ENCODE measurements at regions not wholly inside any gene's neighbourhood (a gene's known extent, or its start where the extent isn't known, plus 50 kb on each side); places are given as distances from the start of the nearest gene placed in this dataset.

DNA sequence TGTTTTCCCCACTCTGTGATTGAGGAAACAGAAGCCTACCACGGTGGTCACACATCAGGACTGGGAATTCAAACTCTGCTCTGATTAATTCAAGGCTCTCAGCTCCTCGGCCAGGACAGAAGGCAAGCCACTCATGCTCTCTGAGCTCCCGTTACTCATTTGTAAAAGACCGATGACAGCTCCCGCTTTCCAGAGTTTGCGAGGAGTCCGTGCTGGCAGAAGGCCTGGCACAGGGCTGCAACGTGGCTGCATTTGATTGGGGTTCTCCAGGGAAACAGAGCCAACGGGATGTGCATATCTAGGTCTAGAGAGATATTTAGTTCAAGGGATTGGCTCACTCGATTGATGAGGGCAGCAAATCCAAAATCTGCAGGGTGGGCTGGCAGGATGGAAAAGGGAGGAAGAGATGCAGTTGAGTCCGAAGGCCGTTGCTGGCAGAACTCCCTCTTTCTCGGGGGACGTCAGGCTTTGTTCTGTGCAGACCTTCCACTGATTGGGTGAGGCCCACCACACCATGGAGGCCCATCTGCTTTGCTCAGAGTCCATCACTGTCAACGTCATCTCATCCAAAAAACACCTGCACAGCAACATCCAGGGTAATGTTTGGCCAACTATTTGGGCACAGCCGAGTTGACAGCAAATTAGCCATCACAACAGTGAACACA, 215.5 kb upstream of the RPL38 start:
- no peak for DNase-seq

GRCh38 chr17:73989671-73990070, 213.8 kb upstream of the RPL38 start:
- DNase-seq, result no peak

GRCh38 chr17:73990290-73990689, 213.2 kb upstream of the RPL38 start:
- no peak for DNase-seq

DNA sequence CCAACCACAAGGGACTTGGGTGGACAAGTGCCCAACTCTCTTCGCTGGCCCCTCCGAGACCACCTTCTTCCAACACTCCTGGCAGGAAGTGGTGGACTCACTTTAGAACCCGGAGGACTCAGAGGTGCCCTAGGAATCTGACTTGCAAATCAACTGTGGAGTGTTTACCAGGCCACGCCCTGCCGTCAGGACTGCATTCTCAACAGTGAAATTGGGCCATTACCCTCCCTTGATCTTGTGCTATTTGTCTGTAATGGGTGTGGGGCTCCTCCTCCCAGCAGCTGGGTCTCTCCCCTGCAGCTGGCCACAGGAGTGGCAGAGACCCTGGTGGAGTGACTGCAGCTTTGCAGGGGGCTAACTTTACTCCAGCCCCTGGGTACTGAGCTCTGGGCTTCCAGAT, 212.2 kb upstream of the RPL38 start:
- DNase-seq, result peak in 2 of 3 experiments; percentile 16 to 69

- no peak for DNase-seq
Observed at GRCh38 chr17:73994946-73995345, 208.5 kb upstream of the RPL38 start.

GRCh38 chr17:73997059-73997458, 206.4 kb upstream of the RPL38 start:
- no peak for DNase-seq

DNA sequence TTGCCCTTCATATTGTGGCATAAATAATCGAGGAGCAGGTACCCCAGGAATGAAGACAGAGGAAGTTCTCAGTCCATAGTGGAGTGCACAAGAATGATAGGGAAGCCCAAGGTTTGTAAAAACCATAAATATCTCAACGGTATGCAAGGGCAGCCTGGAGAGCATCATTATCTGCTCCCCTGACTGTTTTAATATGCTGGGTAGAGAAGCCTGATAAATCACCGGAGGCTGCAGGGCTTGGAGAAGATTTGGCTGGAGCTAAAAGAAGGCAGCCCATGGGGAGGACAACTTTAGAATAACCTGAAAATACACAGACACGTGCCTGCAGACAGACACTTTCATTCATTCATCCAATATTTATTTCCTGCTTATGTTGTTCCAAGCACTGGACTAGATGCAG, 205.2 kb upstream of the RPL38 start:
- DNase-seq, result no peak

GRCh38 chr17:73998653-73999645, 204.5 kb upstream of the RPL38 start:
- DNase-seq, result peak; percentile 47 to 77 (median 68)

DNA sequence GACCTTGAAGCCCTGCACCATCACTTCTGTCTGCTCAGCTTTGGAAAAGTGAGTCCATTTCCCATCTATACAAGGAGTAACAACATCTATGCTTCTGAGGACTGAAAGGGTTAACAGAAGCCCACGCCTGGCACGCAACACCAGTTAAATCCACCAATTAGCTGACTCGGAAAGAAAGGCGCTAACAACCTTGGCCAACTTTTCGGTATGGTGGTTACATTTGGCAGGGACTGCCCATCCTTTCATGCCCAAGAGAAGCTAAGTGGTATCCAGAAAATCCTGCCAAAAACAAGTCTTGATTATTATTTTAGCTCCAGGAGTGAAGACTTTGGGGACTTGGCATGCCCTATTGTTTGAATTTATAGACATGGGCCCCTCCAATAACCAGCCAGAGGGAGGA, 202.3 kb upstream of the RPL38 start:
- DNase-seq, result no peak

- no peak for DNase-seq
Observed at GRCh38 chr17:74002241-74002640, 201.2 kb upstream of the RPL38 start.

- DNase-seq, result no peak
Observed at GRCh38 chr17:74004056-74004455, 199.4 kb upstream of the RPL38 start.

- DNase-seq, result no peak
Observed at GRCh38 chr17:74005790-74006189, 197.7 kb upstream of the RPL38 start.

DNA sequence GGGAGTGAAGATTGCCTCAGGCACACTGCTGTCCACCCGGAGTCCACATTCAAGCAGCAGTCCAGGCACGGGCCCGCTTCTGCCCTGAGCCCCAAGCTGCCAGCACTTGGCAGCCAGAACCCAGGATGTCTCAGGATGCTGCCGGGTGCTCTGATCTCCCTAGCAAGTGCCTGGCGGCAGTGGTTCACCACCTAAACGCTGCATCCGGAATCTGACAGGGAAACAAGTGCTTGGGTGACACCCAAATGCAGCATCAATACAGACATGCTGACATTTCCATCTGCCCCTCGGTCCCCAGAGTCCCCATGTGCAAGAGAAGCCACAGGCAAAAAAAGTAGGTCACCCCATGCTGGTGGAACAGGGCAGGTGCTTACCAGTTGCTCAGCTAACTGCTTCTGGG, 197.1 kb upstream of the RPL38 start:
- DNase-seq, result no peak

DNA sequence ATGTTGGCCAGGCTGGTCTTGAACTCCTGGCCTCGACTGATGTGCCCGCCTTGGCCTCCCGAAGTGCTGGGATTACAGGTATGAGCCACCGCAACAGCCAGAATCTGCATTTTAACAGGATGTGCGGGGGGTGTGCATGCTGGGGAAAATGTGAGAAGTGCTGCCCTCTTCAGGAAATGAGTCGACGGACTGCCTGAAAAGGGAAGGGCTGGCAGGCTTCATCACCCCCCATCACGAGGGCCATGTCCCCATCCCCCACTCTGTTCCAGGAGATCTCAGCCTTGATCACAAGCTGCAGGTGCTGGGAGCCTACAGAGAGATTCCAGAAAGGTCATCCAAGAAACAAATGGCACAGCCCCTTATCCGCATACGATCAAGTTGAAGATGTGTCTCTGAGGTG, 195.3 kb upstream of the RPL38 start:
- peak in 1 of 3 experiments; percentile 10 for DNase-seq

- peak in 2 of 3 experiments; percentile 19 to 68 for DNase-seq
Observed at GRCh38 chr17:74009056-74009625, 194.3 kb upstream of the RPL38 start.

DNA sequence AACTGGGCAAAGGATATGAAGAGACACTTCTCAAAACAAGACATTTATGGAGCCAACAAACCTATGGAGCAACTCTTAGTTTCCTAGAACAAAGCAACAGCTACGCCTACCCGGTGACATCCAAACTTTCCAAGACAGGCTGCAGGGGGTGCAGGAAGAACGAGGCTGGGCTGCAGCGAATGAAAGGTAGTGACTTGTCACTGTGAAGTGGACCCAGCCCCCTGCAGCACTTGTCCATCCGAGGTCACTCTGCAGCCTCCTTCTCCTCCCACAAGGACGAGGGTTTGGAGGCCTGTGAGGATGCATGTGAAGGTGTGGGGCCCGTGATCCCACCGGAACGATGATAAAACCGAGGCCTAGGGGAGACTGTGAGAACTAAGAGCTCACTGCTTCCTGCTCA, 192.6 kb upstream of the RPL38 start:
- DNase-seq, result peak in 1 of 3 experiments; percentile 37

DNA sequence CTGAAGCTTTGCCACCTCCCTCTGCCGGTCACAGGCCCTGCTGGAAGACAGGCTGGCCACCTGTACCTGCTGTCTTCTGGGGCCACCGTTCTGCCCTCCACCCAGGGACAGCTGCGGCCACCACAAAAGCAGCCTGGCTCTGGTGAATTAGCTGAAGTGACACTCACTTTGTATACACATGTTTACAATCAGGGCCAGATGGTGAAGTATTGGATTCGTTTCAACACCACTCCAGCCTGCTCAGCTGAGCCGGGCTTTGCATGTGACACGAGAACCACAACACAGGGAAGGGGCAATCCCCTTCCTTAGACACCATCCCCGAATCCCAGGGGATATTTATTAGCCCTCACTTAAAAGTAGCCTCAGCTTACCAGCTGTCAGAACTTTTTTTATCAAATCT, 191.5 kb upstream of the RPL38 start:
- peak; percentile 79 to 94 (median 82) for DNase-seq

DNA sequence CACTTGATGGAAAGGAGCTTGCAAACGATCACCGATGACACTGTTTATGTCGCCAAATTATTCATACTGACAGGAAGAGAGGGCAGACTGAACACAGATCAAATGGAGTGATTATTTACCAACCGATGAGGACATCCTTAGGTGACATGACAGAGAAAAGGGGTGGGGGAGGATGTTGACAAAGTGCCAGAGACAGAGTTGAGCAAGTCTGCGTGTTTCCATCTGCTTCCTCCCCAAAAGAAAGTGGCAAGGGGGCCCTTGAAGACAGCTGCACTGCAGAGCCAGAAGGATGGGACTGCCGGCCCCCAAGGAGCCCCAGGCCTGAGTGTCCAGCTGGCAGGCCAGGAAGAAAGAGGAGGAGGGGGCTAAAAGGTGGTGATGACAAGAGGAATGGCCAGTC, 191.0 kb upstream of the RPL38 start:
- DNase-seq, result peak in 2 of 3 experiments; percentile 42 to 80

- no peak for DNase-seq
Observed at GRCh38 chr17:74015316-74015715, 188.2 kb upstream of the RPL38 start.

GRCh38 chr17:74015990-74016389, 187.5 kb upstream of the RPL38 start:
- DNase-seq, result no peak

DNA sequence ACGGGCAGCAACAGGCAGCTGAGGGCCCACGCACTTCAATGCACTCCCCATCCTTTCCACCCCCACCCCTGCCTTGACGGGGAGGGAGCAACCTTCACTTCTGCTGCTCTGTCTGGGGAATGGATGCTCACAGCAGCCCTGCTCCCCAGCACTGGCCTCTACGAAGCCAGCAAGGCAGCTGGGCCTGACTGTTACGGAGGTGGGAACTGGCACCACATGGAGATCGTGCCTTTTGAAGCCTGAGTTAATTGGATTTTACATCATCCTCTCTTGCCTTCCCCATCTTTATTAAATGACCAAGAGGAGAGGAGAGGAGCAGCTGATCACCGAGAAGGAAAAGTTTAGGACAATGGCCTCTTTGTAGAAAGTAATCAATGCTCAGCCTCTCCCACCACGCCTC, 187.0 kb upstream of the RPL38 start:
- no peak for DNase-seq

- no peak for DNase-seq
Observed at GRCh38 chr17:74017466-74017865, 186.0 kb upstream of the RPL38 start.

DNA sequence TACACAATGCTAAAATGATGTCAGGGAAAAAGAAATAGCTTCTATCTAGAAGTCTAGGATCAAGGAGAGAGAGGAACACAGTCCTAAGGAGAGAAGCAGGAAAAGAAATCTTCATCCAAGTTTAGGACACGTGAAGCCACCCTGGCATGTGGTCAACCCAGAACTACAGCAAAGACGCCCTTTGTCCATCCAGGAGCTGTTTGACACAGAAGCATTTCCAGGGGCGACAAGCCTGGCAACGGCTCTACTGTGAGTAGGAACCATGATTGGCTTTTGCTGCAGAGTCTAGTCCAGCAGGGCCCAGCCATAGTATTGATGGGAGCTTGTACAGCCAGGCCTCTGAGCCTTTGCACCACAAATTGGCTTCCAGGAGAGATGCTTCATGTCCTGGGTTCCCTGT, 185.4 kb upstream of the RPL38 start:
- no peak for DNase-seq

DNA sequence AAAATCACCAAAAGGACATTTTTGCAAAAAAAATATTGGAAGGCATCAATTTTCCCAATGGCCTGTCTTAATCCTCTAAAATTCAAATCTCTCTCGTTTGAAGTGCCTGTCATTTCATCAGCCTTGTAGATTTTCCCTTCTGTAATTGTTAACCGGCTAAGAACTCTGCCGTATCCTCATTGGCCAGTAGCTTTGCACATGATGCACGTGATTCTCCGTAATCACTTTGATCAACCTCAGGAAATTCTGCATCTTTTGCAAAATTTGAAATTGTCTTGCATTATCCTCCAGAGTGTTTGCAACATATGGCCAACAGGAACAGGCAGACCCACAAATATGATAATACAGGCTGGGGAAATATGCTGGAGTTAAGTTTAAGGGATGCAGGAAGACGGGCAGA, 184.2 kb upstream of the RPL38 start:
- no peak for DNase-seq
